Astrocyte (in vitro differentiated cells and primary cell): ENCODE measurements at regions not wholly inside any gene's neighbourhood (a gene's known extent, or its start where the extent isn't known, plus 50 kb on each side); places are given as distances from the start of the nearest gene placed in this dataset.

Experiments used
- CTCF ChIP-seq: IDR thresholded peaks from 2 replicates; pipeline ENCODE4 v1.5.1; 2011; ENCODE audit warnings: low read depth, mild to moderate bottlenecking, inconsistent platforms, low read length, moderate library complexity; ENCODE audit not compliant: insufficient read depth
- EZH2 ChIP-seq: IDR thresholded peaks from 2 replicates; pipeline ENCODE4 v1.6.1; 2012; ENCODE audit warnings: mild to moderate bottlenecking, low read length, inconsistent platforms; ENCODE audit not compliant: insufficient read depth

- TF ChIP-seq CTCF: no peak
- no peak for TF ChIP-seq EZH2
These were observed 230.8 kb downstream of the CPXCR1 start for GRCh38 chrX:88977835-88978234.
